ENCODE measurements at regions not wholly inside any gene's neighbourhood (a gene's known extent, or its start where the extent isn't known, plus 50 kb on each side); places are given as distances from the start of the nearest gene placed in this dataset.

DNA sequence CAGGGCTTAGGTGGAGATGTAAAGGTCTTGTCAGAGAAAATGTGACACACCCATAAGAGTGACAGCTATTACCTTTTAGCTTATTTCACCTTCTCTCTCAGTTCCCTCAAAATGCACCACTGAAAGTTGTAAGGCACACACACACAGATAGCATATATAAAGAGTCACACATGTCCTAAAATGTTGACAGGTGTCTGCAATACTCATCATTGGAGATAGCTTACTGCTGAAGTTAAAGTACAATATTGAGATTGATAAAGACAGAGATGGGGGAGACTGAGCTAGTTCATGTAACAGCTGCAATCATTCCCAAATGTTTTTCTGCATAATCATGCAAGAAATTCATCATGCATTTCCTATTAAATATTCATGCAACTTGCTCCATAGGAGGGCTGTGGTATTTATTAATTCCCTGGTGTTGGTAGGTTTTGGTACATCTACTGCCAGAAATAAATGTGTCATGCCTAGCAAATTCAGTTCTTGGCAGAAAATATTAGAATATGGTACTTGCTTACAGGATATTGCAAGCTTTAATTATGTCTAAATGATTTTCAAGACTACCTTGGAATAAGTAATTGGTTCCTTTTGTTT is 118.8 kb upstream of the RBMS1 start:
- TF ChIP-seq CTCF (IDR thresholded peaks at IDR 0.05 in 8 of 11, conservative IDR thresholded peaks at IDR 0.05 in 3 of 11) (no peak), POLR2A (IDR thresholded peaks at IDR 0.05) (no peak)
